NCI-H1930 (cell line): ENCODE measurements at regions not wholly inside any gene's neighbourhood (a gene's known extent, or its start where the extent isn't known, plus 50 kb on each side); places are given as distances from the start of the nearest gene placed in this dataset.
A peak's percentile ranks its signal among the peaks of the same experiment; 100 is the strongest.
"Not testable (repeated sequence)": the region's sequence is repeated elsewhere in the genome, so short reads cannot be mapped to it uniquely, and the experiment has no call there.

Experiments
- DNase-seq, 2 experiments: peaks; one replicate each; lab custom pipeline; 2025; lab: John Stamatoyannopoulos, UW

DNA sequence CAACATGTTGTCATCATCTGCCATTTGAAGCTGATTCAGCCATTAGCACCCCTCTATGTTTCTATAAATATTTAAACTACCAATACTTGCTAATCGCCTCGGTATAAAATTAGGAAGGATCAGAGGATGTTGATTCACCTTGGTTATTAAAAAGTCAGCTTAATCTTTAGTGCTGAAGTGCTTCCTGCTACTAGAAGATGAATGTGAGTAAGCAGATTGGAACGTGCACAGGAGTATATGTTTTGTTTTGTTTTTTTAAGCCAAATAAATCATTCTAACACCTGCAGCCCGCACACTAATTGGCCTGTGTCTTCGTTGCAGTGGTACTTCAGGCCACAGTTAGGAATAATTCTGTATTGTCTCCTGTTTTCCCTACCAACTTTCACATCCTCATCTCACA lies 485.7 kb downstream of the AJAP1 start:
- DNase-seq: no peak

GRCh38 chr1:5129746-5130355 lies 475.4 kb downstream of the AJAP1 start:
- DNase-seq: no peak

- DNase-seq: no peak
These were observed 470.8 kb downstream of the AJAP1 start for GRCh38 chr1:5125208-5125607.

DNA sequence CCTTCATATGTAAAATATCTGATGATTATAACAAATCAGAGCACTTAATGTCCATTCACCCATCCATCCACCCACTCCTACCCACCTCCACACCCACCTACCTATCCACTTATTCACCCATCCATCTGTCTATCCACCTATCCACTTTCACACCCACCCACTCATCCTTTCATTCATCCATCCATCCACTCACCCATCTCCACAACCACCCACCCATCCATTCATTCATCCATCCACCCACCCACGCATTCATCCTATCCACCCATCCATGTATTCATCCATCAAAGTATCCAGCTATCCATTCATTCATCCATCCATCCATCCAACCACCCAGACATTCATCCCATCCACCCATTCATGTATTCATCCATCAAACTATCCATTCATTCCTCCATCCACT lies 466.1 kb downstream of the AJAP1 start:
- no peak for DNase-seq

DNA sequence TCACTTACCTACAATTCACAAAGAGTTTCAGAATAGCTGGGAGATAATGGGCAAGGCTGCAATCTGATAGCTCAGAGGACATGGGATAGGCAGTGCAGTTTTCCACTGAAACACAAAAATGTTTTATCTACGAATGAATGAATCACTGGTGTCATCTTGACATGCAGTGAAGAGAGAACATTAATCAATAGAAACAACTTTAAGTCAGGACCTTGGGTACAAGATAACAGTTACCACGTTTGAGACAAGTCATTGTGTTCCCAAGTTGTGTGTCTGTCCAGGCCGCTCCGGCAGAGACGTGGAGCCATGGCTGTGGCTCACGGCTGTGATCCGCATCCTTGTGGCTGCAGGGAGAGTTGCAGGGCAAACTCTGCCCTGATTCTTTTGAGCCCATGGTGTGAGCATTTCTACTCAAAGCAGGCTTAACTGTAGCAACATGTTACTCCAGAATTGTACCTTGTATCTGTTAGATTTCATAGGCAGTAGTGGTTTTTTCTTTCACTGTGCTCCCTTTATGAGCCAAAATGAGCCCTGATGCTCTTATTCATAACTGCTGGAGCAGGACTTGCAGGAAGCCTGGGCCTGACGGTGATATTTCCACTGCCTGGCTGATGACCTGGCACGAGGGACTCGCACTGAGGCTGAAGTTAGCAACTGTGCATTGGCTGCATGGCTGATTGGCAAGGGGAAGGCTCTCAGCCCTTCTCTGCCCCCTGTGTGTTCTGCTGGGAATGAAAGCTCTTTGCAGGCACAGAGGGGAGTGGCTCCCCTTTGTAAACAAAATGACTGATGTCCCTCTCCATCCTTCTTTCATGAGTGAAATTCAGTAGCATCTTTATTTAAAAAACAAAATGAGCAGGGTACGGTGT lies 465.2 kb downstream of the AJAP1 start:
- no peak for DNase-seq

DNA sequence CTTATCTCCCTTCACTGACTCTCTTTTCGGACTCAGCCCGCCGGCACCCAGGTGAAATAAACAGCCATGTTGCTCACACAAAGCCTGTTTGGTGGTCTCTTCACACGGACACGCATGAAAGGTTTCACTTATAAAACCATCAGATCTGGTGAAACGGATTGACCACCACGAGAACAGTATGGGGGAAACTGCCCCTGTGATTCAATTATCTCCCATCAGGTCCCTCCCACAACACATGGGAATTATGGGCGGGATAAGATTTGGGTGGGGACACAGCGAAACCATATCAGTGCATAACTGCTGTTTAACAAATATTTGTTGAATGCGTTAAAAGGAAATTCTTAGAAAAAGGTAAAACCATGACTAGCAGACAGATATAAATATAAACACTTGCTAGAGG lies 464.4 kb downstream of the AJAP1 start:
- DNase-seq: not testable (repeated sequence)

DNA sequence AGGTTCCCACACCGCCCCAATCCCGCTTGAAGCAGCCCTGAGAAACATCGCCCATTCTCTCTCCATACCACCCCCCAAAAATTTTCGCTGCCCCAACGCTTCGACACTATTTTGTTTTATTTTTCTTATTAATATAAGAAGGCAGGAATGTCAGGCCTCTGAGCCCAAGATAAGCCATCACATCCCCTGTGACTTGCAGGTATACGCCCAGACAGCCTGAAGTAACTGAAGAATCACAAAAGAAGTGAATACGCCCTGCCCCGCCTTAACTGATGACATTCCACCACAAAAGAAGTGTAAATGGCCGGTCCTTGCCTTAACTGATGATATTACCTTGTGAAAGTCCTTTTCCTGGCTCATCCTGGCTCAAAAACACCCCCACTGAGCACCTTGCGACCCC lies 463.9 kb downstream of the AJAP1 start:
- not testable (repeated sequence) for DNase-seq

DNA sequence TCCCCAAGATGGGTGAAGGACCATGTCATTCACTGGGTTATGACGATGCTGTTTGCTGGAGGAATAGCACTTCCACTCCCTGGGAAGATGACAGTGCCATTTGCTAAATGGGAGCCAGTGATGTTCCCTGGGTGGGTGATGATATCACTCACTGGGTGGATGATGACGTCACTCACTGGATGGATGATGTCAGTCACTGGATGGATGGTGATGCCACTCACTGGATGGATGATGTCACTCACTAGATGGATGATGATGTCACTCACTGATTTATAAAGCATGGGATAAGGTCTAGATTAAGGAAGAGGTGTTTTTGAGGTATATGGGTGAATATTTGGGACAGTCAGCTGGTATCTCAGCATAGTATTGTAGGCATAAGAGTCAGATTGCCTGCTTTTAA lies 457.2 kb downstream of the AJAP1 start:
- no peak for DNase-seq

DNA sequence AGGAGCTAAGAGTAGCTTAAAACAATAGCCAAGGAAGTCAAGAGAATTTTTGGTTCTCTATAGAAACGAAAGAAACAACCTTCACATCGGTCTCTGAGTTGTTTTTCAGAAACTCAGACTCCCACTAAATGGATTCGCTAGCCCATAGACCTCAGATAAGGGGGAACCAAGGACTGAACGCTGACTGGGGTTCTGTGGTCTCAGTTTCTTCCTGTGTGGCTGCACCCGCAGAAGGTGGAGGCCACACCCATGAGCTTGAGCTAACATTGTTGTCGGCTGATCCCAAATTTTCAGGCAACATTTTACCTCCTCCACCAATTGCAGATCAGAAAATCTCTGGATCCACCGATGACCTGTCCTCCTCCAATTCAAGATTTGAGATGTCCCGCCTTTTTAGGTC lies 456.1 kb downstream of the AJAP1 start:
- DNase-seq: no peak

DNA sequence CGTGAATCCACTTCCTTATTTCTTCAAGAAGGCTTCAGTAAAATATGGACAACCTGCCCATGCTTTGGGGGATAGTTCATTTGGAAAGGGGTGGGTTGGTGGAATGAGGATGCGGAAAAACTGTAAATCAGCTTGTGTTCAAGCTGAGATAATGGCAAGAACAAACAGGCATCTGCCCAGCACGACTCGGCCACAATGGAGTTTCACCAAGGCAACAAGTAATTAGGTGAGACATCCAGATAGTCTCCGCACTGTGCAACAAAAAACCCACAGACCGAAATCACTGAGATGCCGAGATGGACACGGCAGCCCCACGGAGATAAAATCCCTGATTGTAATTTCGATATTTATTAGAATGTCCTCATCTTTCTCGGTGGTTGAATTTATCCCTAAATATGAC lies 455.2 kb downstream of the AJAP1 start:
- peak; percentile 90 to 91 for DNase-seq

- peak; percentile 48 to 49 for DNase-seq
These were observed 454.3 kb downstream of the AJAP1 start for GRCh38 chr1:5108740-5109139.

GRCh38 chr1:5105744-5106143 lies 451.3 kb downstream of the AJAP1 start:
- no peak for DNase-seq

- peak; percentile 71 to 83 for DNase-seq
These were observed 445.1 kb downstream of the AJAP1 start for GRCh38 chr1:5099558-5099957.

DNA sequence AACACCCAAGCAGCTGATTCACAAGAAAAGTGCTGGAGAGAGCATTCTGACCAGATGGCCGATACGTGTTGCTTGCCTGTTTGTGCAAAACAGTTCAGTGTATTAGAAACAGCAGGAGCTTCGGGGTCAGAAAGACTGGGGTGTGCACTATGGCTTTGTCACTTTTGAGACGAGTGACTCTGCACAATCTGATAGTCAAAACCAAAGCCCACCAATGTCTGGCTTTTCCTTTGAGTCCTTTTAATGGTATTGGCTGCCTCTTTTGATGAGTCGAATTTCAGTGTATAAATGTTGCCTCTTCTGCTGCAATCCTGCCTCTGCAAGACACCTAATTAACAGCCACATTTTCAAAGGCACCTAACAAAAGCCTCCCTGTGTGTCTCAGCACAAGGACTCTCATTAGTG lies 444.6 kb downstream of the AJAP1 start:
- peak; percentile 37 to 39 for DNase-seq

GRCh38 chr1:5093042-5093441 lies 438.6 kb downstream of the AJAP1 start:
- DNase-seq: no peak

DNA sequence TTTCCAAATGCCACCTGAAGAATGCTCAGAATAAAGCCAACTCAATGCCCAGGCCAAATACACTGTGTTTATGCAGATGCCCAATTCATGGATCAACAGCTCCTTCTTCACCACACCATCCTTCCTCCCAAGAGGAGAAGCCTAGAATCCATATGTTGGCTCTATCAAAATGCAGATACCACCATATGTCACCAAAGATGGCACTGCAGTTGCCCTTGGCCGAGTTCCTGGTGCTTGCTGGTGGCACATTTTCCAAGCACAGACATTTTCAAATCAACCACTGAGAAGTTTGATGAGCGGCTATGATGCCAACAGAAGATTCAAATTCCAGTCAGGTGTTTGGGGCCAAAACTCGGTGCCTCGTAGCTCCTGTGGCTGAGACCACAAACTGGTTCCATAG lies 430.3 kb downstream of the AJAP1 start:
- no peak for DNase-seq

- DNase-seq: no peak
These were observed 412.8 kb downstream of the AJAP1 start for GRCh38 chr1:5067246-5067645.

GRCh38 chr1:5053744-5054143 lies 399.3 kb downstream of the AJAP1 start:
- DNase-seq: peak; percentile 35 to 45

DNA sequence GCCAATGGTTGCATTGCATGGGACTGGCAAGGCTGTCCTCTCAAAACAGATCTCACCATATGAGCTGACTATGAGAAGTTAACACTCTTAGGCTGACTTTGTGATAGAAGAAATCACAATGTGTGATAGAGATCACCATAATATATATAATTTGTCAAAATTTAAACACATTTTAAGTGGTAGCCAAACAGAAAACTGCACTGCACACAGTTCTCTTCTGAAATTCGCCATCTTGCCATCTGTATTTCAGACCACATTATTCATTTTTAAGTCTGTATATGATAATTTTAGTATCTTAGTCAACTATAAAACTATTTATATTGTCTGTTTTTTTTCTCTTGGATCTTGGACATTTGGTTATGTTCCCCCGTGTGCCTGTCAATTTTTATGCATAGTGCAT lies 374.7 kb downstream of the AJAP1 start:
- no peak for DNase-seq

GRCh38 chr1:5012249-5012648 lies 357.8 kb downstream of the AJAP1 start:
- DNase-seq: no peak

GRCh38 chr1:5010656-5011055 lies 356.2 kb downstream of the AJAP1 start:
- no peak for DNase-seq

GRCh38 chr1:5010236-5010635 lies 355.8 kb downstream of the AJAP1 start:
- DNase-seq: no peak

- DNase-seq: no peak
These were observed 355.1 kb downstream of the AJAP1 start for GRCh38 chr1:5009376-5010065.
